ENCODE measurements at regions not wholly inside any gene's neighbourhood (a gene's known extent, or its start where the extent isn't known, plus 50 kb on each side); places are given as distances from the start of the nearest gene placed in this dataset.
"Not testable (repeated sequence)": the region's sequence is repeated elsewhere in the genome, so short reads cannot be mapped to it uniquely, and the experiment has no call there.

DNA sequence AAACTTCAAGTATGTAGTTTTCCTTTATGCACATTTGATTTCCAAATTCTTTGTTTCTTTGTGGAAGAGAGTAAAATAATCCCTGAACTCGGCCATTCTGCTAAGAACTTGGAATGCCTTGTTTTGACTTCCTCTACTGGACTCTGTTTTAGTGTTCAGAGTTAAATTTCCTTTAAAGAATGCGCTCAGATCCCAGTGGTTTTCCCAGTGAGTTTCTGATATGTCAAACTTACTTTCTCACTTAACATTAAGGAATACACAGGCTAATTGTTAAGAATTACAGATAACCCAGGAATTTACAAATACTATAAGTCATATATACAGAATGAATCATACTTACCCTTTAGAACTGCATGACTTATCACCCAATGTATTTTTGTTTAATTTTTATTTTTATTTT is 1067.6 kb upstream of the CELF2 start:
- ATAC-seq (ENCODE audit: poor library complexity) (no peak), DNase-seq (no peak)
- intact Hi-C loops (cut with DNase I): no loop called here

DNA sequence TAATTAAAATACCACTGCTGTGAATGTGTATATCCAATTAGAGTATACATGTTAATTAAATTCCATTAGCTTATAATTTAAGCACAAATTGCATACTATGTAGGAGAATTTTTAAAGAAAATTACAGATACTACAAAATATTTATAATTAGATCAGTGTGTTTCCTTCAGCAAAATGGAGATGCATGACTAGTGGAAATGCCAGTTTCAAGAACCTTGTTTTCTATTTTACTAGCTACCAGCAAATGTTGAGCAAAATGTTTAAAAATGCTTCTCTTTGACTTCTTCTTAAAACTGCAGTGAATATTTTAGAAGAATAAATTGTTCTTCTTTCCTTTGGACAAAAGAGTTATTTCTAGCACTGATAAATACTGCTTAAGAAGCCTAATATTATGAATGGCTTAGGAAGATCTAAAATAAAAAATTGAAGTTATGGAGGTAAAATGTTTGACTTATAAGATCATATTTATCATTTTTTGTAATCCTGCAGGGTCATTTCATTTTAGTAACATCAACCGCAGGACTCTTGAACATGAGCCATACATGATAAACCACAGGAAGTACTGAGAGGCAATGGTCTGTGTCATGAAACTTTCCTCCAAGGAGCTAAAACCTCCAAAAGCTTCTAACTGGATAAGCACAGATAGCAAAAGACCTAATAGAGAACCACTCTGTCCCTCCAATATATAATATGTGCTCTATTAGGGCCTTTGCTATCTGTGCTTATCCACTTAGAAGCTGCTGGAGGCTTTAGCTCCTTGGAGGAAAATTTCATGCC is 1066.0 kb upstream of the CELF2 start:
- ATAC-seq (ENCODE audit: poor library complexity): no peak
- intact Hi-C loops (cut with DNase I): no loop called here
- DNase-seq: no peak

DNA sequence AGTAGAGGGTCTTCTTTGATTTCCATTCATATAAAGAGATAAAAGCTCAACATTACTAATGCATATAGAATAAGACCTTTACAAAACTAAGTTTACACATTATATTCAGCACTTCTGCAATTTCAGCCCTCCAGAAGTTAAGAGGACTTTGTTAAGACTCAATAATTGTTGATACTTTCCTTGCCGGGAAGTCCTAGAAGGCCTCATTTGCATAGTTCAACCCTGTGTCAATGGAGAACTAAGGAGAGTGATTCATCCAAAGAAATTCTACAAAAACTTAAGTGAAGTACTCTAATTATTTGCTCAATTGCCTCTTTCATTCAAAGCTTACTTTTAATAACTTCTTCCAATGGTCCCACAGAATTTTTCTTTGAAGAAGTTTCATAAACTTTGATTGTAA is 1060.3 kb upstream of the CELF2 start:
- no peak for ATAC-seq (ENCODE audit: poor library complexity)
- DNase-seq: no peak
- intact Hi-C loops (cut with DNase I): no loop called here

DNA sequence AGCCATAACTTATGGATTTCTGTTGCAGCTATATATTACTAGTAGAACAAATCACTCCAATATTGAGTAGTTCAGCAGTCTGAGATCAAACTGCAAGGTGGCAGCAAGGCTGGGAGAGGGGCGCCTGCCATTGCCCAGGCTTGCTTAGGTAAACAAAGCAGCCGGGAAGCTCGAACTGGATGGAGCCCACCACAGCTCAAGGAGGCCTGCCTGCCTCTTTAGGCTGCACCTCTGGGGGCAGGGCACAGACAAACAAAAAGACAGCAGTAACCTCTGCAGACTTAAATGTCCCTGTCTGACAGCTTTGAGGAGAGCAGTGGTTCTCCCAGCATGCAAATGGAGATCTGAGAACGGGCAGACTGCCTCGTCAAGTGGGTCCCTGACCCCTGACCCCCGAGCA is 1059.8 kb upstream of the CELF2 start:
- DNase-seq; ATAC-seq (ENCODE audit: poor library complexity); intact Hi-C loops (cut with DNase I): not testable (repeated sequence)

DNA sequence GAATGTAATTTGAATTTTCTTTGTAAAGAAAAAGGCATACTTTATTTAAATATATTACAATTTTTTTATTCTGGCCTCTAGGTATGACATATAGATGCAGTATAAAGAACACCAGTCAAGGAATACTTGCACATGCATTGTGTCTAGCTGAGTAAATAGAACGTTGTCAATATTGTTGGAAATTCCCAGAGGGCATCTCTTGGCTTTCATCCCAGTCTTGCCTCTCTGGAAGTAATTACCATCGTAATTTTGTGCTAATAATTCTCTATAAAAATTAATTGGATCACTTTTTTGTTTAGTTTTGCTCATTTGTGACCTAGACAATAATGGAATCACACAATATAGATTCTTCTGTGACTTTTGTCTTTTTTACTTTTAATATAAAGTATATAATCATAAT is 1052.3 kb upstream of the CELF2 start:
- ATAC-seq (ENCODE audit: poor library complexity) (no peak), DNase-seq (no peak)
- intact Hi-C loops (cut with DNase I): no loop called here

DNA sequence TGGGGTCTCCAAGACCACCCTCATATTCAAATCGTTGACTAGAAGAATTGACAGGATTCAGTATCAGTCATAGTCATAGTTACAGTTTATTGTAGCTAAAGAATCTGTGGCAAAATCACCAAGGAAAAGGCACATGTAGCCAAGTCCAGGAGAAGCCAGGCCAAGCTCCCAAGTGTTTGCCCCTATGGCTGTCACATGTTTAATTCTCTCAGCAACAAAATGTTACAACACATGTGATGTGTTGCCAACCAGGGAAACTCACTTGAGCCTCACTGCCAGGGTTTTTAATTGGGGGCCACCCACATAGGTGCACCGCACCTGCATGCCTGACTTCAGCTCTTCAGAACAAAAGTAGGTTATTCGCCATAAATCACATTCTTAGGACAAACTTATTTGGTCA is 1030.9 kb upstream of the CELF2 start:
- no peak for ATAC-seq (ENCODE audit: poor library complexity)
- no peak for DNase-seq
- intact Hi-C loops (cut with DNase I): no loop called here

DNA sequence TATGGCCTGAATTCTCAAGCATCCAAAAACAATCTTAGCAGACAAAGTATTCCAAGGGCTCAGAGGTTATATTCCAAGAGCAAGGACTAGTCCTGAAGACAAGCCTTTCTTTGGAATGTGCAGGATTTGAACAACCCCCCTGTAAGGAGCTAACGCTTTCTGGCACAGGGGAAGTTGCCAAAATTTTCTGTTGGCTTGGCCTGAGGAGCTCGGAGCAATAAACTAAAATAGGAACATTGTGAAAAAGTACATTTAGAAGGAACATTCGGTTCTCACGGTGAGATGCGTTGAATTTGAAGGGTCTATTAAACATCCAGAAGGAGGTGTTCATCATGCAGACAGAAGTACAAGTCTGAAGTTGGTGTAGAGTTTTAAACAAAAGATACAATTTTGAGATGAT is 1030.5 kb upstream of the CELF2 start:
- intact Hi-C loops (cut with DNase I): no loop called here
- ATAC-seq (ENCODE audit: poor library complexity) (no peak), DNase-seq (no peak)

DNA sequence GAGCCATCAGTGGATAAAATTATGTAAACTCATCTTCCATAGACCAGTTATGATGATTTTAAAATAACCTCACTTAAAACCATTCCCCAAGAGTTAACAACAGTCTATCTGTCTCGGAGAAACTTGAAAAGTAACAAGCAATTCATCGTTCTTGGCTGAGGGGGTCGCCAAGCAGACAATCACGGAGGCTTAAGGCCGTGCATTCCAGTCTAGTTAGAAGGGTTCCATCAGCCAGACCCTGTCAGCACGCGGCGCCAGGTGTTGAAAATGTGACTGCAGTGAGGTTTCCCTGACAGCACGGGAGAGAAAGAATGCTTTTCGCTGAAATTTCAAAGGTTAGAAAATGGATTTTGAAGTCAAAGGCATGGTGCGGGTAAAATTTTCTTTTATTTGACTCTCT is 1025.0 kb upstream of the CELF2 start:
- DNase-seq (no peak), ATAC-seq (ENCODE audit: poor library complexity) (no peak)
- intact Hi-C loops (cut with DNase I): no loop called here

DNA sequence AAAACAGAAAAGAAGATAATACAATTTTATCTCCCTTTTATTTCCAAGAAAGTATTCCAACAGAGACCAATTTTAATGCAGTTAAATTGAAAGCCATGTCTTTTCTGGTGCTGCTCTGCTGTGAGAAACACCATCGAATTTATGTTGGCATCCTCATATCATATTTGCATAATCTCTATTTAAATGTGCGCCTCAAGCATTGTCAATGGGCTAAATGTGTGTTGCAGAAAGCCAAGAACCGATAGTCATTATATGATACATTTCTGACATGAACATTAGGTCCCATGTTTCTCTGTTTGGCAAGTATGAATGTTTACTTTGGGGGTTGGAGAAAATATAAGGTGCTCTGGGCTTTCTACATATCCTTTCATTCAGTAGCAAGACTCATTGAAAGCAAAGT is 1023.5 kb upstream of the CELF2 start:
- DNase-seq (no peak), ATAC-seq (ENCODE audit: poor library complexity) (no peak)
- intact Hi-C loops (cut with DNase I): no loop called here

DNA sequence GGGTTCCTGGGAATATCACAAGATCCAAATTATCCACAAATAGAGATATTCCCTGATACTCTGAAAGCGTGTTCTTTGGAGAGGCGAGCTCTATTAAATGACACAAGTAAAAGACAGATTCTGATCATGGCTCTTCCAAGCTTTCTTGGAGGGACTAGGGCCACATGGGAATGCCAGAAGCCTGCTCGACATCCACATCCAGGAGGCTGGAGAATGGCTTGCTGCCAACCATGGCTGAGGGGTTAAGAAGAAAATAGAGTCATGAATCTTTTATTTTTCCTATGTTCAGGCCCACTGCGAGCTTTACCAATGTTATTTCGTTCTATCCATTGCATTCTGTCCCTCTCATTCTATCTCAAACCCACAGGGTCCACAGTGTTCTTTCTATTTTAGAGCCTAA is 1018.0 kb upstream of the CELF2 start:
- ATAC-seq (ENCODE audit: poor library complexity) (no peak), DNase-seq (no peak)
- intact Hi-C loops (cut with DNase I): no loop called here

DNA sequence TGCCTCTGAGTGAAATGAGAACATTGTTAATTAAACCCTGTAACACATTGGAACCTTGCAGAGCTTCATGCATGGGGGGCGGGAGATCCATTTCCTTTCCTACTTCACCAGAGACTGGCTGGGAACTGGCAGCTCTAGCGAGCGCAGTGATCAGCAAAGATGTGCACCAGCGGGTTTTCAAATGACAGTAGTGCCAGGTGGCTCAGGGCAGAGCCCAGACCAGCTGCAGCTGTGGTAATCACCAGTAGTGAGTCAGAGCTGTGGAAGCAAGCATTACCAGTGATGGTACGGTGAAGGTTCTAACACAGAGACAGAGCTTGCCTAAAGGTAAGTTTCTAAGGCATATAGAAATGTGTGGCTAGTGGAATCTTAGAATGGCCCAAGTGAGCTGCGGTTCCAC is 1009.7 kb upstream of the CELF2 start:
- intact Hi-C loops (cut with DNase I): no loop called here
- ATAC-seq (ENCODE audit: poor library complexity): no peak
- DNase-seq: no peak

DNA sequence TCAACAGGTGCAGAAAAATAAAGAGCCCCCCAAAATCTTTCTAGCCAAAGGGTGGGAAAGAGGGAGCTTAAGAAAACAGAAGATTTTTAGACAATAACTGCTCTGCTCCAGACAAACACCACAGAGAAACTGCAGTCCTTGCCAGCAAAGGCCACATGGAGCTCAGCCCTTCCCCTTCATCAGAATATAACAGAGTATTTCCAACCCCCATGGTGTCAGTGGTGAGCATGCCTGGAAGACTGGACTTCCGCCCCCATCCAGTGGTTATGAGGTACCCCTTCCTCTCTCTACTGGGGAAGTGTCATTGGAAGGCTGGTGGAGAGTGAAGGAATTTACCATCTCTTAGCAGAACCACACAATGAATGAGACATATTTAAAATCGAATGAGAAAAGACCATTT is 1007.3 kb upstream of the CELF2 start:
- ATAC-seq (ENCODE audit: poor library complexity) (no peak), DNase-seq (no peak)
- intact Hi-C loops (cut with DNase I): no loop called here

DNA sequence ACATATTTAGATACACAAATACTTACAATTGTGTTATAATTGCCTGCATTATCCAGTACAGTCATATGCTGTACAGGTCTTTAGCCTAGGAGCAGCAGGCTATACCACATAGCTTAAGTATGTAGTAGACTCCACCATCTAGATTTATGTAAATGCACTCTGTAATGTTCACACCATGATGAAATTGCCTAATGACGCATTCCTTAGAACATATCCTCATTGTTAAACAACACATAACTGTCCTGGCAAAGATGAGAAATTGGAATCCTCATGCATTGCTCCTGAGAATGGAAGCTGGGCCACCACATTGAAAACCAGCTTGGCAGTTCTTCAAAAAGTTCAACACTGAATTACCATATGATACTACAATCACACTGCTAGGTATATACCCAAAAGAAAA is 1002.8 kb upstream of the CELF2 start:
- intact Hi-C loops (cut with DNase I): no loop called here
- ATAC-seq (ENCODE audit: poor library complexity): no peak

DNA sequence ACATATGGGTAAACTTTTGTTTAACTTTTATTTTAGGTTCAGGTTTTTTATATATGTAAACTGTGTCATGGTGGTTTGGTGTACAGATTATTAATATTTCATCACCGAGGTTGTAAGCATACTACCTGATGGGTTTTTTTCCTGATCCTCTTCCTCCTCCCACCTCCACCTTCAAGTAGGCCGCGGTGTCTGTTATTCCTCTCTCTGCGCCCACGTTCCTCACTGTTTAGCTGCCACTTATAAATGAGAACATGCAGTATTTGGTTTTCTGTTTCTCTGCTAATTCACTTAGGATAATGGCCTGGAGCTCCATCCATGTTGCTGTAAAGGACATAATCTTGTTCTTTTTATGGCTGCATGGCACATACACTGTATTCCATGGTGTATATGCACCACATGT is 1000.0 kb upstream of the CELF2 start:
- no peak for ATAC-seq (ENCODE audit: poor library complexity)
- no peak for DNase-seq
- intact Hi-C loops (cut with DNase I): no loop called here

More for the DNA sequence above, 1002.8 kb upstream of the CELF2 start:
- no peak for DNase-seq

DNA sequence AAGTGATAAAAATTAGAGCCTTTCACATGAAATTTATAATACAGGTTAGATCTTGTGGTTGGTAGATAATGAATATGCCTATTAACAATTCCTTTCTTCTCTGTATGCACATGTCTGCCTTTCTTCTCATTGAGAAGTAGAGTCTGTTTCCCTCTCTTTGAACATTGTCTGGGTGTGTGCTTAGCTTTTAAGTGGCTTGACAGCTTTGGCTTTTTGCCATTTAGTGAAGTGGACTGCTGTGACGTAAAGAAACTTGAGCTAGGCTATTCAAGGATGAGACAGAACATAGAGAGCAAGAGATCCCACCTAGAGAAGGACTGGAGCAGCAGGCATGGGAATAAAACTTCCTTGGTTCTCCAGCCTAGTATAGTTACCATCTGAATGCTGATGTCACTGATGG is 996.7 kb upstream of the CELF2 start:
- ATAC-seq (ENCODE audit: poor library complexity) (no peak), DNase-seq (no peak)
- intact Hi-C loops (cut with DNase I): no loop called here

DNA sequence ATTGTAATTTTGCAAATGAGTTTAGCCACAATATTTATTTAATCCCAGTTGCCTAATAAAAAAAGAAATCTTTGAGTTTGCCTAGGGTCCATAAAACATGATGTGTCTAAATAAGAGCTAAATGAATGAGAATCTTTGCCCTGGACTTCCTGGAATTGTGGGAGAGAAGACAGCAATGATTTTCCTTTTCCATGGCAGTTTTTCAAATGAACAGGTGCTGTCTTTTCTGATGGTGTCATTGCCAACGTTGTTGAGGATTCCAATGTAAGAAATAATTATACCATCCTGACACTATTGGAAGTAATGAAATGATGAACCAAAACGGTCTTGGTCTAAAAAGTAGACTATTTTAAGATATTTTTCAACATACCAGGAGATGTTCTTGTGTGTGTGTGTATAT is 984.7 kb upstream of the CELF2 start:
- intact Hi-C loops (cut with DNase I): no loop called here

DNA sequence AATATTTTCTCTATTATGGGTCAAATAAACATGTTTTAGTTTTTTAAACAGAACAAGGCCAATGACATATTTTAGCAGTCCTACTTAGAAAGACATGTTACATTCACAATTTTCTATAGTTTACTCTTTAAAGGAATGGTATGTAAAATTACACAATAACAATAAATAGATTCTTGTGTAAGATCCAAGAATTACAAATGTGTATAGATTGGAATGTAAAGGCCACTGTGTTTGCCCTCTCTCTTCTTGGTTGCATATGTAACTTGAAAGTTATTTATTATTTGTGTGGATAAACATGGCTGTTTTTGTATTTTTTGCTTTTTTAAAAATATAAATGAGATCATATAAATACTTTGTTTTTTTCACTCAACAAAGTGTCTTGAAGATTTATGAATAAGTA is 979.3 kb upstream of the CELF2 start:
- DNase-seq (no peak), ATAC-seq (ENCODE audit: poor library complexity) (no peak)

More for the DNA sequence above, 984.7 kb upstream of the CELF2 start:
- DNase-seq: no peak
- ATAC-seq (ENCODE audit: poor library complexity): no peak

DNA sequence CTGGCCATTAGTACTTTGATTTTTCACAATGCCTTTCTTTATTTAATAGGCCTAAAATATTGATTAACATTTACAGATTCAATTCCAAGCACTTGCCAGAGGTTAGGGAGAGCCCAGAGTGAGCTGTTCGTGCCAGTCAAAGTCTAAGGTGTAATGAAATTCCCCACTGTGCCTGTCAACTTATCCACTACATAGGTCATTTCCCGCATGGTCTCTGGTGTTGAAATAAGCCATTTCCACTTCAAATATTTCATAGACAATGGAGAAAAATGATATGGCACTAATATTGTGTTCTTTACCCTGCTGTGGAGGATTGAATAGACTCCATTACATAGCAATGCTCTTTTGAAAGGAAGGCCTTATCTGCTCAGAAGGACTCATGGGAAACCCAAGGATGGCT is 978.1 kb upstream of the CELF2 start:
- ATAC-seq (ENCODE audit: poor library complexity): no peak
- DNase-seq: no peak
- intact Hi-C loops (cut with DNase I): no loop called here

More for the DNA sequence above, 979.3 kb upstream of the CELF2 start:
- intact Hi-C loops (cut with DNase I): no loop called here

DNA sequence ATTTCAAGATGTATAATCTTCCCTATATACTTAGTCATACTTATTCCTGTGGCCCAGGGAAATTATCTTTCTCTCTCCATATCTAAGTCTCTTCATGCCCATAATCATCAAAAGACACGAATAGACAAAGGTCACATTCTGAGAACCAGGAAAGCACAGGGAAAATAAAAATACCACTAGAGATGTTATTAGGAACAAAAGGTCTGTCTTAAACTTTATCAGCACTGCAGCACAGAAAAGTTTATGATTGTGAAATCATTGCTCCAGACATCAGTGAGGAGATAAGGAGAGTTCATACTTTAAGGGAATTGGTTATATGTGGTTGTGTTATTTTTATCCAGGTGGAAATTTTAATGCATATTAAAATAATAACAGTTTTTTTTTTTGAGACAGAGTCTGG is 974.6 kb upstream of the CELF2 start:
- intact Hi-C loops (cut with DNase I): no loop called here
- ATAC-seq (ENCODE audit: poor library complexity): no peak
- DNase-seq: no peak

DNA sequence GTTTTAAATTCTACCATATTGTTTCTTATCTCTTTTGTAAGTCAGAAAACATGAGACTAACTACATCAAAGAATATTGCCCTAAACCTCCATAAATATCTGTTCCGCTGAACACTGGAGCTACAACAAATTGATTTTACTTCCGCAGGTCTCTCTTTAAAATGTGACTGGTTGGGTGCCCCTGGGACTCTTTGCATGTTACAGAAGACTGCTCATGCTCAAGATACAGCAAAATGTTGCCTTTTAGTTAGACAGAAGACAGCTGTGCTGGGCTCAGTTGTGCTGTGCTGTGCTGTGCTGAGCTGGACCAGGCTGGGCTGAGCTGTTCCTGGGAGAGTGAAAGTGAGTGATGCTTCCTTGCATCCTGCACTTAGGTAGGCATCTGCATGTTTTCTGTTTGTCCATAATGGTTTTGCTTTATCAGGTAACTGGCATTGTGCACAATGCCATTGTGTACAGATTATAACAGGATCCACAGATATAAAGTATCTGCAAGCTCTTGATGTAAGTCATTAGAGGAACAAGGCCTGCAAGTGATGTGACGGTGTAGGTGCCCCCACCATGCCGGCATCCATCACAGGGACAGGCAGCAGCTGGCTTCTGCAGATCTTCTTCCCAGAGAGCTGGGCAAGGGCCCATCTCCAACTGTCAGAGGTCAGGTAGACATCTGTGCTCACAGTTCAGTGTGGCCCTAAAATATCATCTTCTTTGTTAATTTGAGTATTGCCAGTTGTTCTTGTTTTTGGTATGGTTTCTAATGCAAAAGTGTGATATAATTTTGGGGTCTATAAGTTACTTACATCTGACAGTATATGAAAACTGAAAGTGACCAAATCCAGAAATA is 972.5 kb upstream of the CELF2 start:
- intact Hi-C loops (cut with DNase I): no loop called here
- DNase-seq (no peak), ATAC-seq (ENCODE audit: poor library complexity) (no peak)

DNA sequence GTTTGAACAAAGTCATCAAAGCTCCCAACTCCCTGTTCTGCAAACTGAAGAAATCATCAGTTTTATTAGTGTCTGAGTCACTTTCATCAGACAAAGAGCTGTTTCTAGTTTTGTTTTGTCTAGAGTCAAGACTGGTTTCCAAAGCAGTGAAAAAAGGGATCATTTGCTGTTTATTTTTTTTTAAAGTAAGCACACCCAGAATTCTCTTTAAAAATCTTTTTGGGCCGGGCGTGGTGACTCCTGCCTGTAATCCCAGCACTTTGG is 972.0 kb upstream of the CELF2 start:
- ATAC-seq (ENCODE audit: poor library complexity): no peak

More for the DNA sequence above, 972.0 kb upstream of the CELF2 start:
- DNase-seq: no peak
- intact Hi-C loops (cut with DNase I): no loop called here
